Stimulated activated CD8-positive, alpha-beta memory T cell treated with anti-CD3 and anti-CD28 coated beads, Interleukin-7, amount 100 ng/mL, for 48 hours (primary cell): ENCODE measurements at regions not wholly inside any gene's neighbourhood (a gene's known extent, or its start where the extent isn't known, plus 50 kb on each side); places are given as distances from the start of the nearest gene placed in this dataset.

ENCODE experiments used
- DNase-seq, 2 donors: peaks; one replicate each; pipeline ENCODE4 v3.0.0-alpha.2; 2020; ENCODE audit warnings: low read depth in 1 of 2; ENCODE audit errors: extremely low read depth in 1 of 2

DNA sequence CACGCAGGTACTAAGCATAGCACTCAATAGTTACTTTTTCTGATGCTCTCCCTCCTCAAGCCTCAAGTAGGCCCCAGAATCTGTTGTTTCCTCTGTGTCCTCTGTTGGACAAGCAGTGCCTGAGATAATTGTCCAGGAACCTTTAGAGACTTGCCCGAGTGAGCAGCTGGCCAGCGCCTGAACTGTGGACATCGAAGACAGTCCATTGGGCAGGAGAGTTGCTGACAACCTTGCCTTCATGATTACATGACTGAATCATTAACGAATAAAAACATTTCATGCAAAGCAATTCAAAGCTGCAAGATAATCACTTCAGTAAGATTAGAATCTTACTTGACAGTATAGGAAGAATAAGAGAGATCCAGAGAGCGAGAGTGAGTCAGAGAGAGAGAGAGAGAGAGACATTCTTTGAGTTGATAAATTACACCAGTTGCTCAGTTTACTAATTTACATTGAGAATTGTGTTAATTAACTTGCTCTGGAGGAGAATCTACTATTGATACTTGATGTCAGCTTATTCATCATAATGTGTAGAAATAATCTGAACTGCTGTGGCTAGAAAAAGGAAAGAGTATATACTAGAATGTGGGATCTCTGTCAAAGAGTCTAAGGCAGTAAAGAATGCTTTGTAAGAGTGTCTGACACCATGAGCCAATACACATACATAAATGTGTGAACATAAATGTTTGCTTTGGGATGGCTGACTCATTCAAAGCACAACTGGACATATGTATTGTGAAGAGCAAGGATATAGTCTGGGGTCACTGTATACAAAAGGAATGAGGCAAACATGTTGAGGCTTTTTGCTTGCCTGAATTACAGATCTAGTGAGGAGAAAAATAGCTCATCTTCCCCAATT lies 216.0 kb downstream of the ZNF326 start:
- no peak for DNase-seq

DNA sequence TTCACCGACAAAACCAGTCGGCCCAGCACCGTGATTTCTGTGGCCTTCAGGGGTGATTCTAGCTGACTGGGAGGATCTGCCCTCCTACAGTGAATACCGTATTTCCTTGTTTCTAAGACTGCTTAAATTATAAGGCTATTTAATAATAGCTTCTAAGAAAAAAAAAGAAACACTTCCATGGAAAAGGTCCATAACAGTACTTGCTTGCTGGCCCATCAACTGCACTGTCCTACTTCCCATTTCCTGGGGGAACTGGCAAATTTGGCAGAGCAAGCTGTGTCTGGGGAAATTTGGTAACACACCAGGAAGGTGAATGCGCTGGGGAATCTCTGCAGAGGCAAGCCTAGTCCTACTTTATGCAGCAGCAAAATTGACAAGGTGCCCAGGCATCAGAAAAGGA lies 214.0 kb downstream of the ZNF326 start:
- DNase-seq: no peak

DNA sequence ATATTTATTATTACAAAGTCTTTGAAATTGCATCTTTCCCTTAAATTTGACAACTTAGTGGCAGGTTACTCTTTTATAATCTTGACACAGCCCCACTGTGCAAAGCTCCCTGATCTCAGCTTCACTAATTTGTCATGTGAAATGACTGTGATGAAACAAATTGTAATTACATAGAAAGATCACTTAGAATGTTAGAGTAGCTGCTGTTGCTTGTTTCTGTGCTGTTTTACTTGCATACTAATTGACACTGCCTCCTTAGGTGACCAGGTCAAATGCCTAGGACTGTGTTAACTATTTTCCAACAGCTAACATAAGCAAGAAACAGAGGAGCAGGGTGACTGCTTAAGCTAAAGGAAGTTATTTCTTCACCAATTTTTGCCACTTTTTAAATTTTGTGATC lies 211.3 kb downstream of the ZNF326 start:
- DNase-seq: no peak

DNA sequence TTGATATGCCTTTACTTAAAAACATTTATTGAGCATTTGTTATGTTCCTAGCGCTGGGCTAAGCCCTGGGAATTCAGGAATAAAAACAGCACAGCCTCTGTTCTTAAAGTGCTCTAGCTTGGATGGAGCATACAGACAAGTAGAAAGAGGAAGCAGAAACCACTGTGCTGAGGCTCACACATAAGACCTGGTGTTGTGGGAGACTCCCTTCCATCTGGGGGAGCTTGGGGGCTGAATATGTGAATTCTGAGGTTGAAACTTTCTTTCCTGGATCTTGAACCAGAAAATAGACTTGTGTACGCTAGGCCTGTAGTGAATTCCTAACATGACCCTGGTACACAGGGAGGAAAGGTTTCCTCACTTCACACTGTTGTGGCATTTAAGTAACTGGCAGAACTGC lies 209.9 kb downstream of the ZNF326 start:
- DNase-seq: no peak

DNA sequence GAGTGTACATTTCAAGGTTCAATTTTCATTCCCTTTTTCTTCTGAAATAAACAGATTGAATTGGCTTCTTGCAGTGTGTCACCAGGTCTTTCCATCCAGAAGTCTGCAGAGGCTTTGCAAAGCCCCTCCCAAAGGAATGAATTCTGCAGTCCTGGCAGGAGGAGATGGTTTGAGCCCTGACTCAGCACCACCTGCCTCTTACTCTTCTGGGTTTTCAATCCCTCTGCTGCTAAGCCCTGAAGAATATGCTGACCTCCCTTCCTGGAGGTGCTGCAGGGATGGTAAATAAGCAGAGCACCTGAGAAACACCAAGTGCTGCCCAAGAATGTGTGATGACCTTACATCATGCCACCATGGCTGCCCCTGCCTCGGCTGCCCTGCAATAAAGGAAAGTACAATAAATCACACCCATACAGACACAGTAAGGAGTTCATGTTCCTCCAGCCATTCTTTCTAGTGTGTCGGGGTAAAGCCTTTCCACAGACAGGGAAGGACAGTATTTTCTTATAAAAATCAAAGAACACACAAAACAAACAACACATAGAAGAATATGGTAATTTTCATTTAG lies 209.2 kb downstream of the ZNF326 start:
- DNase-seq: no peak

DNA sequence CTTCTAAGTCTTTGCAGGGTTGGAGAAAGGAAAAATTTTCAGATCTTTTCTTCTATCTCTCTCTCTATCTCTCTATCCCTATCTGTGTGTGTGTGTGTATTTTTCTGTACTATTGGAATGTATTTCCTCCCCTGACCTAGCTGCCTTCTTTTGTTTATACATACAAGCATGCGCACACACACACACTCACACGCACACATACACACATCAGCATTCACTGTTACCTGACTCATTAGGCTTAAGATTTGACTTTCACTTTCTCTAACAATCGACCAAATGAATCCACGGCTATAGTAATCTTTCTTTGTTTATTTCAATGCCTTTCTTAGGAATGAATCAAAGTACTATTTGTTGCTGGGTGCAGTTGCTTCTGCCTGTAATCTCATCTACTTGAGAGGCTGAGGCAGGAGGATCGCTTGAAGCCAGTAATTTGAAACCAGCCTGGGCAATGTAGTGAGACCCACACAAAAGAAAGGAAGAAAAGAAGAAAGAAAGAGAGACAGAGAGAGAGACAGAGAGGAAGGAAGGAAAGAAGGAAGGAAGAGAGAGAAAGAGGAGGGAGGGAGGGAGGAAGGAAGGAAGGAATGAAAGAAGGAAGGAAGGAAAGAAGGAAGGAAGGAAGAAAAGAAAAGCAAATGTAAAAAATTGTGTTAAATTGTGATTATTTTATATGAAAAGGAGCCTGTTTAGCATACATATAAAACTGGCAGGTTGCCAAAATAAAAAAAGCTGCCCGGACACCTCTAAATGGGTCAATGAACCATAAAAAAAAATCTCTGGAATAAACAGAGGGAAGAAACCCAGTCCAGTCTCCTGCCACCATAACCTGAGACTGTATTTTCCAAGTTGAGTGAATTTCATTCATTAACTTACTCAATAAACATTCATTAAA lies 206.8 kb downstream of the ZNF326 start:
- DNase-seq: no peak

DNA sequence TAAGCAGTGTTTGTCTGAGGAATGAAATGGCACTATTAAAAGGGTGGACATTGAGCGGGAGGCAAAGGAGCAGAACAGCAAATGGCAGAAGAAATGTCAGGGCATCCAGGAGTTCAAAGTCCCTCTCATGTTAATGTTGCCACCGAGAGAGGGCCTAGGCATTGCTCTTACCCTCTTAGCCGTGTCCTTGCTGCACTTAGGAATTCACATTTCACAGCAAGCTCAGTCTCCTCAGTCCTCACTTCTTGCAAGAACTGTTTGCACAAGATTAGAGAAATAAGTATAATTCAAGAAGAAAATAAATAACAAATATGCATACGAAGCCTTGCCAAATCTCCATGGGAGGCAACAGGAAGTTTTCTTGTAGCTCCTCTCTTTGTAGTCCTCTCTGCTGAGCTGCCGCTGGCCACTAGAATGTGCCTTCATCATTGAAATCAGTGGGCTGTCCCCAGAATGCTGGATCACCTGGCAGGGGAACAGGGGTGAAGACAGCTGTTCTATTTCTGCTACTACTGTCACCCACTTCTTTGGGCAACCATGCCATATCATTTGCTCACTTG lies 205.8 kb downstream of the ZNF326 start:
- DNase-seq: no peak

DNA sequence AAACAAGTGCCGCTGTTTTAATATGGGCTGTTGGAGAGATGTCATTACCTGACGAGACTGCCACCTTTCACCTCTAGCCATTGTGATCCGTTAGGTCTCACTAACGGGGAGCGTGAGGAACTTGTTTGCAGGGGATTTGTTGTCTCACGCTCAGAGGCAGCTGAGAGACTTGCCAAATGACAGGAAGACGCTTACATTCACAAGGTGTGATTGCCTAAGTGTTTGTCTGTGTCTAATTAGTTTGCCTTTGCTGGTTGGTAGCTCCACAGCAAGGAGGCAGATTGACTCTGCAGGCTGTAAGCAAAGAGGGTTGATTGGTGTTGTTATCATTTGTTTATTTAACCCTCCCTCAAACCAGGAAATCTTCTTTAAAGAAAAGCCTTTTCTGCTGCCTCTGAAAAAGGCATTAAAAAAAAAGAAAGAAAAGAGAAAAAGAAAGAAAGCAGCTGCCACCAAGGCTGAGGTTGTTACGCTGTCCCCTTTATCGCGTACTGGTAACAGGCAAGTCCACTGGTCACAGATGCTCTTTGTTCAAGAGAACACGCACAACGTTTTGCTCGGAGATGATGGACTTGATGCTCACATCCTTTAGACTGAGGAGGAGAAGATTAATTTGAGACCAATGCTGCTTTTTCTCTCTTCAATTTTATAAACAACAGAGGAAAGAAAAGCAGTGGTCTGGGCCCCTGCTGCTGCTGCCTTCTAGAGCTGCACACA lies 203.9 kb downstream of the ZNF326 start:
- no peak for DNase-seq

DNA sequence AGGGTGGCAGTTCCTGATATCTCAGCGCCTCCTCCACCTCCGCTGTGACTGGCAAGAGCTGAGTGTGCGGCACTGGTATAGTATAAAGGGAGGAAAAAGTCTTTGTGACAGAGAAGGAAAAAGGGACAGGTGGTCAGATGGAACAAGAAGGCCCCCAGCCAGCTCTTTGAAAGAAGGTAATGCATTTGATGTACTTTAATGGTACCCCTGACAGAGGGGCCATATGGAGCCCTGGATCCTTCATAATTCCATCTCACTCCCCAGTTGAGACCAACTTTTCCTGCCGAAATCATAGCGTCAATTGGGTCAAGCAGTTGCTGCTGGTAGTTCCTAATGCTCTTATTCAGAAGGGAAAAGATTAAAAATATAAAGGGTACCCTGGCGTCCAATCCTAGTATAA lies 198.2 kb downstream of the ZNF326 start:
- no peak for DNase-seq

DNA sequence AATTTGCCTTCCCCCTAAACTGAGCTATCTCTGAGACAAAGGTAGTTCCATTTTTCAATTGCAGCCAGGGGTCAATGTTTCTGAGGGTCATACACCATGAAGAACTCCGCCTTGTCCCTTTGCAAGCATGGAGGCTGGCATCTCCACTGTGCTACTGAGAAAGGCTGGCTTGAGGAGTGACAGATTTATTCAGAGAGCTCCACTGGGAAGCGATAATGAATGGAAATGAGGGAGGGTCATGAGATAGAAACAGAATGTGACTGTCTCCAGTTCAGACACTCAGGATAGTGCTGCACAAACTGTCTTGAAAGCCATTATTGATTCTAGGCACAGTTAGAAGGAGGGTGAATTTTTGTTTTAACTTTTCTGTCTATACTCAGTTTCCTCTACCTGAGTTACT lies 197.5 kb downstream of the ZNF326 start:
- no peak for DNase-seq

DNA sequence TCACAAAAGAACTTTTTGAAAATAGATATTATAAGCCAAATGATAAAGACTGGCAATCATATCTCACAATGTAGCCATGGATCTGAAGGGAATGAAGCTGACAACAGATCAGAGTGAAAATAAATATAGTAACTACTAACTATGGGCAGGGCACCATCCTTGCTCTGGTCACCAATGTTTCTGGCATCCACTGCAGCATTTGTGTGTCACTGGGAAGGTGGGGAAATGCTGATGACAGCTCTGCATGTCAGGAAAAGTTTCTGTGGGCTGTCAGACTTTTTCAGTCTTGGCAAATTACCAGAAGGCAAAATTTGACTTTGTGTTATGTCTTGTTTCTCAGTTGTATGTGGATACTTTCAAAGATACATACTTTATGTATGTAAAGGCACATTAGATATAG lies 195.6 kb downstream of the ZNF326 start:
- no peak for DNase-seq

DNA sequence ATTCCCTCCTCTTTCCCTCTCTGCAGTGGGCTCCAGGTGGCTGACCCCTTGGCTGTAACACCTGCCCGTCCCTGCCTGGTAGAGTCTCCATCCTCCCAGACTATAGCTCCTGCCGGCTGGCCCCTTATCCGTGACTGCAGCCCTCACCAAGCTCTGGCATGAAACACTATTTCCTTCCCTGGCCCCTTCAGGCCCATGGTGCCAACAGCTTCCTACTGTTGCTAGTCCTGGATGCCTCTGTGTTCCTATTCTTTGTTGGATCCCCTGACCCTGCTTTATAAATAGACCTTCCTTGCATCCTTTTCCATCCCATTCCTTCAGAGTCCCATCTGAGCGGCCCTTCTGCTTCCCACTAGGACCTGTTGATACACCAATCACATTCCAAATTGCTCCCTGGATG lies 195.0 kb downstream of the ZNF326 start:
- DNase-seq: no peak

DNA sequence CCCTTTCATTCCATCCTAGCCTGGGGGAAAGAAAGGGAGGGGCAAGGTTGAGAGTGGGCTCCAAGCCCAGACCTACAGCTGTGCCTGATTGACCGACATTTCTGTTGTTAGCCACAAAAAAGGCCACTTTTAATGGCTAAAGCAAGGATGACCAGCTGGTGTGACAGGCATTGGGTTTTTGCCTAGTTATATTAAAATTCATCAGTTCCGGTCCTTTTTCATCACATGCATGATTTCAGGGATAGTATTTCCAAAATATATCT lies 192.3 kb downstream of the ZNF326 start:
- DNase-seq: no peak

DNA sequence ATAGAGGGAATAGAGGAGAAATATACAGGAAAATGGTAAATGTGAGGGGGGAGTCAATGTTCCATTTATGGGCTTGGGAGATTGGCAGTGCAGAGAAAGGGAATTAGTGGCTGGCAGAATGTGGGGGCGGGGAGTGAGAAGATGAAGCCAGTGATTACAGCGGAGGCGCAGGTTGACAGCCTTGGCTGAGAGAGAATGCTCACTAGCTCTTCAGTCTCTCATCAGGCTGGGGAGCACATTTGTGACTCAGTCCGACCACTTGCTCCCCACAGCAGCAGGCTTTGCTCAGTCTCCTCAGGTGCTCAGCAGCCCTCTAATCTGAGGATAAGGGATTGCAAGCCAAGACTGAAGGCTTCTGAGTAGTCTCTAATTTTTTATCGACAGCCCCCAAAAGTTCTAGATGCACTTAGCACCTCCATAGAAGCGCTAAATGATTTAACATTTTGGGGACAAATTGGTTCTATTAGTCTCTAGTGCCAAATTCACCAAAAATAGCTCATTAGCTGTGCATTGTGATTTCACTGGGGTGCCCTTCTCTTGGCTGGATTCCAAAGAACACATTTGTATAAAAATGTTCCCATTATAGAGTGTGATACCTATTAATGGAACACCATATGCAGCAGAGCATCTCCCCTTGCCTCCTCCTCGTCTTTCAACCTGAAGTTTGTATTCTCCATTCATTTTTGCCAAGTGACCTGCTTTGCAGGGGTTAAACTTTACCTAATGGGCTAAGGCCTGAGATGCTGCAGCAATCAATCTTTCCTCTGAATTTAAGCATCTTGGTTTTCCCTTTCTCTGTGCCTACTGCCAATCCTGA lies 191.8 kb downstream of the ZNF326 start:
- DNase-seq: no peak

DNA sequence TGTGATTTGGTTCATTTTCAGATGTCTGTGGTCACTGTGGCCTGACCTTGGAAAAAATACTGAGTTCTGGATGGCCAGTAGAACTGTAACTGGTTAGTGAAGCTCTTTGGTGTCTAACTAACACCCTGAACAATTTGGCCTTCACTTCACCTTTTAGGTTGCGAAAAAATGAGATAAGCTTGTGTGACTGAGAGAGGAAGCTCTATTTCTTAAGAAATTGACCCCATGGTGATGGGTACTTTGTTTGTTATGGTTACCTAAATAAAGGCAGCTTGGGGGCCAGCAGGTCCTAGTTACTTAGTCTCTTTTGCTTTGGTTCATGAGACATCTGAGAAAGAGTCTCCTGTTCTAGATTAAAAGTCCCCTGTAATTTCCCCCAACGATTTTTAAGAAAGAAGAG lies 181.6 kb downstream of the ZNF326 start:
- no peak for DNase-seq

DNA sequence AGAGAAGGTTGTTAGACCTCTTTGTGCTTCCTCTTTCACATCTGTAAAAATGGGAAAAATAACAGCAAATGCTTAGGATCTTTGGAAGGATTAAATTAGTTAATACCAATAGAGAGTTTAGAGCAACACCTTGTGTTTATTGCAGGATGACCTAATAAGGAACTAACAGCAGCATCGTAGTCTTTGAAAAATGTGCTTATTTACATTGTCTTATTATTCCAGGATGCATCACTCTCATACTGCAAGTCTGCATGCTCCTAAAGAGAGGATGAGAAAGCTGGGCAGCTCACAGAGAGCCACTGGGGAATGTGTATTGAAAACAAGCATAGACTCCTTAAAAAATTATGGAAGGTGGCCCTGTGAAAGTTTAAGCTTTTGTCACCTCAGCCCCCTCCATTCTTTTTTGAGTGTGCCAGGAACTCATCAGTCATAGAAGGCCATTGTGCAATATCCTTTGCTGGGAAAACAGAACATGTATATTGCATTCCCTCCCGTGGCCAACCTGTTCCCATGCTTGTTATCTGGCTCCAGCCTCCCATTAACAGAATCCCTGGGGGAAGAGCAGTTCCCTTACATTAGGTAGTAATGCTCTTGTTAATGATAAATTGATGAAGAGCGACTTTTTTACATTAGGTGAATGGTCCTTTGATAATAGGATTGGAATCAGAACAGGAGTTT lies 180.7 kb downstream of the ZNF326 start:
- no peak for DNase-seq

DNA sequence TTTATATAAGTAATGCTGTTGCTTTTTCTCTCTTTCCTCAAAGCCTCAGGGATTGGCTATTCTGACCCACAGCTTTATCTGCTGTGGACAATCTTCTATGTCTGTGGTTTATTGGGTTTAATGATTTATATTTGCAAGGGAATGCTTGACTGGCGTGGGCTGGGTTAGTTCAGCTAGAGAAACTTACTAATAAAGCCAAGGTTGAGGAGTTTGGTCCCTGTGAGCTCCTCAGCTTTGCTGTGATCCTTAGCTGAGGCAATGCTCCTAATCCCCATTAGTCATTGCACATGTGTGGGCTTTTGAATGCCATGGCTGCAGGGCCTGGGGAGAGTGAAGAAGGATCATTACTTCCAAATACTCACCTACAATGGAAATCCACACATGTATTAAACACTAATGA lies 179.3 kb downstream of the ZNF326 start:
- no peak for DNase-seq

DNA sequence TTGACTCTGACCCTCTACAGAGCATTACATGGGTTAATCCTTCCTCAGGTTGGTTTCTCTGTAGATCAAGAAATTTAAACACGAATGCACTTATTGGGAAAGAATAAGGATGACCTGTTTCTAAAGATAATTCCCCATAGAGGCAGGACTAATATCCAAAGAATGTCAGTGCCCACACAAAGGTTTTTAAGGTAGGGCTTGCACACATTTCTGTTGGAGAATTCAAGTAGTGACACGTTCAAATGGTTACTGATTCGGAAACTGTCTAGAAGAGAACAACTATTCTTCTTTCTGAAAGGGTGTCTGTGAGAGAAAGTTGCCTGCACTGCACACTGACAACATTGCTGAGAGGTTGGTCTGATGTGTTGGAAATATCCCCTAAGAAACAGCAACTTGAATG lies 167.3 kb downstream of the ZNF326 start:
- DNase-seq: no peak

DNA sequence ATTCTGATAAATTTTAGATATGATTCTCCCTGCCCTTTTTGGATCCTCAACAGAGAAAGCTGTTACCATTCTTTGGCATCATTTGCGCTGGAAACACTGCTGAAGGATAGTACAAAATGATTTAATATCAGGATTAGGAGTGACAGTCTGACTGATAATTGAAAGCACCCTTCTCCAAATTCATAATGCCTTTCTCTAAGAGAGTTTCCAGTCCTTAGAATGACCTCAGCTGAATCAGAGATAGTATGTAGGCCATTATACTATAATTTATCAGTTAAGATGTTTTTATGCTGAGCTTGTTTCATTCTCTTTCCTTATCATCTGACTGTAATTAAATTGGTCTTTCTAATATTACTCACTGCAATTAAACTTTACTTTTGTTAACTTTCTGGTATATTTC lies 166.7 kb downstream of the ZNF326 start:
- DNase-seq: no peak
